GM21528 (cell line): ENCODE measurements at regions not wholly inside any gene's neighbourhood (a gene's known extent, or its start where the extent isn't known, plus 50 kb on each side); places are given as distances from the start of the nearest gene placed in this dataset.

Experiments
- ATAC-seq: cut with Tn5 transposase; IDR thresholded peaks from one replicate; pipeline ENCODE4 v1.9.1; 2021; ENCODE audit warnings: mild to moderate bottlenecking, moderate library complexity; ENCODE audit not compliant: unreplicated experiment, low FRiP score

GRCh38 chr14:82270286-82270685 is 736.6 kb upstream of the SEL1L start:
- ATAC-seq: no peak

GRCh38 chr14:82298811-82299210 is 765.2 kb upstream of the SEL1L start:
- ATAC-seq: no peak

- no peak for ATAC-seq
These were observed 775.5 kb upstream of the SEL1L start for GRCh38 chr14:82309199-82309598.

GRCh38 chr14:82313889-82314288 is 780.2 kb upstream of the SEL1L start:
- no peak for ATAC-seq

- ATAC-seq: no peak
These were observed 794.8 kb upstream of the SEL1L start for GRCh38 chr14:82328442-82328841.

GRCh38 chr14:82341261-82341810 is 807.7 kb upstream of the SEL1L start:
- ATAC-seq: no peak

GRCh38 chr14:82342596-82342995 is 808.9 kb upstream of the SEL1L start:
- ATAC-seq: no peak

- ATAC-seq: no peak
These were observed 811.5 kb upstream of the SEL1L start for GRCh38 chr14:82345184-82345583.

GRCh38 chr14:82354126-82354525 is 820.5 kb upstream of the SEL1L start:
- ATAC-seq: no peak

GRCh38 chr14:82359201-82359600 is 825.5 kb upstream of the SEL1L start:
- ATAC-seq: no peak

GRCh38 chr14:82362452-82362851 is 828.8 kb upstream of the SEL1L start:
- ATAC-seq: no peak

GRCh38 chr14:82365471-82365870 is 831.8 kb upstream of the SEL1L start:
- ATAC-seq: no peak

- ATAC-seq: no peak
These were observed 833.1 kb upstream of the SEL1L start for GRCh38 chr14:82366803-82367202.

GRCh38 chr14:82379291-82379690 is 845.6 kb upstream of the SEL1L start:
- ATAC-seq: no peak

GRCh38 chr14:82385048-82385447 is 851.4 kb upstream of the SEL1L start:
- no peak for ATAC-seq

- ATAC-seq: no peak
These were observed 854.0 kb upstream of the SEL1L start for GRCh38 chr14:82387699-82388098.

GRCh38 chr14:82388488-82388887 is 854.8 kb upstream of the SEL1L start:
- ATAC-seq: no peak

GRCh38 chr14:82390586-82390985 is 856.9 kb upstream of the SEL1L start:
- ATAC-seq: no peak

- ATAC-seq: no peak
These were observed 861.3 kb upstream of the SEL1L start for GRCh38 chr14:82394916-82395315.

- ATAC-seq: no peak
These were observed 864.6 kb upstream of the SEL1L start for GRCh38 chr14:82398256-82398655.

- no peak for ATAC-seq
These were observed 870.3 kb upstream of the SEL1L start for GRCh38 chr14:82403987-82404386.

- no peak for ATAC-seq
These were observed 876.4 kb upstream of the SEL1L start for GRCh38 chr14:82410064-82410463.

GRCh38 chr14:82411298-82411697 is 877.6 kb upstream of the SEL1L start:
- no peak for ATAC-seq
